HFFc6 (cell line): ENCODE measurements at regions not wholly inside any gene's neighbourhood (a gene's known extent, or its start where the extent isn't known, plus 50 kb on each side); places are given as distances from the start of the nearest gene placed in this dataset.

Experiments
- DNase-seq: peaks from one replicate; pipeline ENCODE4 v3.0.0-alpha.2; 2018
- H3K27ac Mint-ChIP-seq: 2 replicates; pipeline ENCODE4 v1.8.0; 2020; ENCODE audit warnings: mild to moderate bottlenecking, mixed read lengths
- H3K27me3 Mint-ChIP-seq: 2 replicates; pipeline ENCODE4 v1.8.0; 2021; ENCODE audit warnings: mild to moderate bottlenecking, moderate library complexity, mixed read lengths; ENCODE audit not compliant: insufficient read depth
- H3K36me3 Mint-ChIP-seq: 2 replicates; pipeline ENCODE4 v1.8.0; 2021; ENCODE audit warnings: low read depth, mixed read lengths
- H3K4me1 Mint-ChIP-seq: 2 replicates; pipeline ENCODE4 v1.8.0; 2020; ENCODE audit warnings: low read depth, mixed read lengths
- H3K4me3 Mint-ChIP-seq: 2 replicates; pipeline ENCODE4 v1.8.0; 2020; ENCODE audit warnings: mild to moderate bottlenecking, moderate library complexity, mixed read lengths
- H3K9me3 Mint-ChIP-seq: 2 replicates; pipeline ENCODE4 v1.8.0; 2020; ENCODE audit warnings: mild to moderate bottlenecking, mixed read lengths
- TF ChIP-seq, protein P1 (sequence below): fragments of 200-600 bp; sonication (generic); IDR thresholded peaks from 2 replicates; pipeline ENCODE4 v1.5.0; 2021; ENCODE audit warnings: antibody characterized with exemption, mild to moderate bottlenecking

DNA sequence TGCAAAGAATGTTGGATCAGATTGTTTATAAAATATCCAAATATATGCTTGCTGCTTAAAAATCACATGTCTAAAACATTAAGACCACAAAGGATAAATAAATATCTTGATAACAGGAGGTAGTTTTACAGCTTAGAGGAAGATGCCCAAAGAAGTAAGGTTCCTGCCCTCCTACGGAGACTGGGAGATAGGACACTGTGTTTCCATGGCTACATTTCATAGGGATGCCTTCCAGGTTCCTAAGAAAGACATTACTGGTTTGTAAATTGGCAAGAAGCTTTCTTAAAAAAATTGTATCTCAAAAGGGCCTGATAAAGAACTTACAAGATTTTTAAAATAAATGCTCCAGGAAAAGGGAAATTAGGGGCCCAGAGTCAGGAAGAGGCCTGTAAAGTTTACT is 437.2 kb downstream of the HINT1 start:
- peaks cover 27% of the 10 kb centered on the region for H3K9me3 Mint-ChIP-seq

DNA sequence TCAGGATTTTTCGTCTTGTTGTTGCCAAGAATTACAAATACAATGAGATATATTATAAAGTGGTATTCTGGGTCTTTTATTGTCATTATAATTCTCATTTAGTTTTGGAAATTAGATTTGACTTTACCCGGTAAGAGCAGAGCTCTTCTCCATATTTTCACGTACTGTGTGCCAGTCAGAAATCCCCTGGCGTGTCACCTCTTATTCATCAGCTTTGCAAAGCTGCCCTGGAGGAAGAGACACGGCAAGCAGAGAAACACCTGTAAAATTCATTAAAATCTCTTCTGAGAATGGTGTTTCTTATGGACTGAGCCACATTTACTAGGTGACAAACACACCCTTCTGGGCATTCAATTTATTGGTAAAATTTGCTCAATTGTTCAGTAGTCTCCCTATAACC is 440.4 kb downstream of the HINT1 start:
- Mint-ChIP-seq H3K27me3 (no peaks in the 10 kb centered on the region), H3K9me3 (peaks cover 26% of the 10 kb centered on the region), H3K4me1 (no peaks in the 10 kb centered on the region), H3K4me3 (no peak overlapping the region), H3K36me3 (no peaks in the 10 kb centered on the region; the same call in 1 of the 2 replicates), H3K27ac (no peak overlapping the region)
- DNase-seq, result no peak
- TF ChIP-seq, protein P1, sequence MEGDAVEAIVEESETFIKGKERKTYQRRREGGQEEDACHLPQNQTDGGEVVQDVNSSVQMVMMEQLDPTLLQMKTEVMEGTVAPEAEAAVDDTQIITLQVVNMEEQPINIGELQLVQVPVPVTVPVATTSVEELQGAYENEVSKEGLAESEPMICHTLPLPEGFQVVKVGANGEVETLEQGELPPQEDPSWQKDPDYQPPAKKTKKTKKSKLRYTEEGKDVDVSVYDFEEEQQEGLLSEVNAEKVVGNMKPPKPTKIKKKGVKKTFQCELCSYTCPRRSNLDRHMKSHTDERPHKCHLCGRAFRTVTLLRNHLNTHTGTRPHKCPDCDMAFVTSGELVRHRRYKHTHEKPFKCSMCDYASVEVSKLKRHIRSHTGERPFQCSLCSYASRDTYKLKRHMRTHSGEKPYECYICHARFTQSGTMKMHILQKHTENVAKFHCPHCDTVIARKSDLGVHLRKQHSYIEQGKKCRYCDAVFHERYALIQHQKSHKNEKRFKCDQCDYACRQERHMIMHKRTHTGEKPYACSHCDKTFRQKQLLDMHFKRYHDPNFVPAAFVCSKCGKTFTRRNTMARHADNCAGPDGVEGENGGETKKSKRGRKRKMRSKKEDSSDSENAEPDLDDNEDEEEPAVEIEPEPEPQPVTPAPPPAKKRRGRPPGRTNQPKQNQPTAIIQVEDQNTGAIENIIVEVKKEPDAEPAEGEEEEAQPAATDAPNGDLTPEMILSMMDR, result no peak

More for the DNA sequence above, 437.2 kb downstream of the HINT1 start:
- TF ChIP-seq, protein P1, result no peak
- Mint-ChIP-seq H3K27ac (no peak overlapping the region), H3K36me3 (peaks cover 7% of the 10 kb centered on the region), H3K4me1 (no peaks in the 10 kb centered on the region), H3K27me3 (no peaks in the 10 kb centered on the region), H3K4me3 (no peak overlapping the region)
- DNase-seq, result no peak

DNA sequence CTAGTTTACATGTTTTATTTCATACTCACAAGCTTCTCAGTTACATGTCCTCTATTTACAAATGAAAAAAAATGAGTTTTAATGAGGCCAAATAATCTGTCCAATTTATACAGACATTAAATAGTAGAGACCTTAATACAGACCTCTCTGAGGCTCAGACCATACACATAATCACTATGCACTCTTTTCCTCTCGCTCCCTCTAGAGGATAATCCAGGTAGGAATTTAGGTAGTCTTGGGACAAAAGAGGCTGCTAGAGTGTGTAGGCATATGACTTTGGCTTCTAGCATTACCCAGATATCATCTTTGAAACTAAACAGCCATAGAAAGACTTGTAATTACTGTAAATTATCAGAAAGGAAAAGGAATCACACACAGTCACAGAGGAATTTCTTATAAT is 444.7 kb downstream of the HINT1 start:
- Mint-ChIP-seq H3K36me3 (no peaks in the 10 kb centered on the region; the same call in 1 of the 2 replicates), H3K9me3 (peaks cover 48% of the 10 kb centered on the region), H3K27ac (no peak overlapping the region), H3K4me1 (no peaks in the 10 kb centered on the region), H3K27me3 (no peaks in the 10 kb centered on the region), H3K4me3 (no peak overlapping the region)
- TF ChIP-seq, protein P1, result no peak; the same call in 1 of the 2 replicates
- no peak for DNase-seq

DNA sequence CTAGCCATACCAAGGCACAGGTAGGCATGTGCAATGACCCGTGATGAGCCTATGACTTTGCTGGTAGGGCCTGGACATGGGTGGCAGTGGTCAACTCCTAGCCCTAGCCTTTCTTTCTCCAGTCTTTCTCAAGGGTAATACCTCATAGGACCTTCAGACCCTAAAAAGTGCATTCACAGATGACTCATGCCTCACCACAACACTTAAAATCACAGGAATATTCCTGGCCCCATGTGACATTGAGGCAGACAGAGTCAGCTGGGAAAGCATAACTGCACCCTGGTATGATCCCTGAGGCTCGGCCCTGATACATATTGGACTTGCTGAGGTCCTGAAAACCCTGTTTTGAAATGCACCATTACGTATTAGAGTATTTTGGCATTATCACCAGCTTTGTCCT is 449.5 kb downstream of the HINT1 start:
- H3K27ac Mint-ChIP-seq, result no peak overlapping the region
- H3K4me1 Mint-ChIP-seq, result no peaks in the 10 kb centered on the region
- no peaks in the 10 kb centered on the region for H3K27me3 Mint-ChIP-seq

DNA sequence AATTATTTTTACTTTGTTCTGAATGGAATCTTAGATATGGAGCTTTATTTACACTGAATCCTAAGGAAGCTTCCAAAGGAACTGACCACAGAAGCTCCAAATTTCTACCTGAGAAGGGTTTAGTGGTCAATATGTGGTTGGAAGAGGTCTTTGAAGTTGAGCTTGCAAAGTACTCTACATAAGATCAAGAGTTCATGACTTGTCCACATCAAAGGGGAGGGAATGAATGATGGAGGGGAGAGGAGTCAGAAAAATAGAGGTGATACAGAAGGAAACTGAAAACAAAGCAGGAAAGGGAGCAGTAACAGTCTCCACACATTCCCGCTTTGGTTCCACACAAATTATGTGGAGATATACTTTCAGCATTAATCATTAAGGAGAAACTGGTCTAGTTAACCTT is 450.9 kb downstream of the HINT1 start:
- no peaks in the 10 kb centered on the region for H3K27me3 Mint-ChIP-seq
- TF ChIP-seq, protein P1, result no peak
- no peak overlapping the region for H3K4me3 Mint-ChIP-seq
- H3K9me3 Mint-ChIP-seq, result peaks cover 61% of the 10 kb centered on the region
- H3K36me3 Mint-ChIP-seq, result no peaks in the 10 kb centered on the region
- no peak overlapping the region for H3K27ac Mint-ChIP-seq
- DNase-seq, result no peak
- H3K4me1 Mint-ChIP-seq, result no peaks in the 10 kb centered on the region

More for the DNA sequence above, 449.5 kb downstream of the HINT1 start:
- H3K36me3 Mint-ChIP-seq, result no peaks in the 10 kb centered on the region
- no peak overlapping the region for H3K4me3 Mint-ChIP-seq
- no peak for DNase-seq
- peaks cover 55% of the 10 kb centered on the region for H3K9me3 Mint-ChIP-seq
- TF ChIP-seq, protein P1, result no peak

DNA sequence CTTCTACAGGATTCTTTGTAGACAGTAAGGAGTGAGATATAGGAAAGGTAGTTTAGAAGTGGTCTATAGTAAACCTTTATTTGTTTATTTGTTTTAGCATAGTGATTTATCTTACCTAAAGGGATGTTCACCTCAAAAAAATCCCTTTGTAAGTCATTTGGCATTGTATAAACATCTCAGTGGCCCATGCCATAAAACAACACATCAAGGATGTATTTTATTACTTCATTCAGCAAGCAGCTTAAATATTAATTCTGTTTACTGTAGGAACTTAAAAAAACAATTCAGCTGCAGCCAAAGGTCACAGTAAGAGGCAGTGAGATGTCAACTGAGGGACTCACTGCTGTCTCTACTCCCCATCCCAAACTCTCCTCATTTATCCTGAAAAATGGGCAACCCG is 452.7 kb downstream of the HINT1 start:
- H3K36me3 Mint-ChIP-seq, result 0 out of 2 replicates have a peak, but pooled peaks cover 4% of the 10 kb centered on the region
- no peak for DNase-seq
- H3K27ac Mint-ChIP-seq, result no peak overlapping the region
- H3K4me3 Mint-ChIP-seq, result no peak overlapping the region
- TF ChIP-seq, protein P1, result no peak
- no peaks in the 10 kb centered on the region for H3K4me1 Mint-ChIP-seq
- peaks cover 58% of the 10 kb centered on the region for H3K9me3 Mint-ChIP-seq
- H3K27me3 Mint-ChIP-seq, result no peaks in the 10 kb centered on the region
